NCI-H146 treated with DMSO at 0.1 percent for 48 hours (cell line): ENCODE measurements at regions not wholly inside any gene's neighbourhood (a gene's known extent, or its start where the extent isn't known, plus 50 kb on each side); places are given as distances from the start of the nearest gene placed in this dataset.

Experiments used
- DNase-seq: peaks from one replicate; lab custom pipeline; 2025; ENCODE audit not compliant: unreplicated experiment; lab: John Stamatoyannopoulos, UW

DNA sequence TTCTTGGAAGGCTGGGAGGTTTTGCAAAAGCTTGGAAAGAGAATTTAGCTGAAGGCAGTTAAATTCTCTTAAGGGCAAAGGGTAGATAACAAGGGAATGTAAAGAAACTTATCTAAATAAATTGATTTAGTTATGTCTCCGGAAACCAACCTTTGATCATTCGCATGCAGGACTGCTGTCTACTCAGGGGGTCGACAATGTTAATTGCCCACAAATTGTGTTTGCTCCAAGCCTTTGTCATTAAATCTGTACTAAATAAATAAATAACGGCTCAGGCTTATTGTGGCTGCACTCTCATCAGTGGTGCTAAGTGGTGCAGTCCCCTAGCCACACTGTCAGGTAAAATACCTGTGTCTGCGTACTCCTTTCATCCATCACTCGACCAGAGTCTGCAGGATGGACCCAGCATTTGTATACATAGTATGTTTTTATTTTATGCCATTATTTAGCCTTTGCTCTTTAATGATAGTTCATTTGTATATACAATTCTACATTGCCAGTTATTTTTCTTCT lies 497.4 kb upstream of the RASGRP1 start:
- DNase-seq: no peak

DNA sequence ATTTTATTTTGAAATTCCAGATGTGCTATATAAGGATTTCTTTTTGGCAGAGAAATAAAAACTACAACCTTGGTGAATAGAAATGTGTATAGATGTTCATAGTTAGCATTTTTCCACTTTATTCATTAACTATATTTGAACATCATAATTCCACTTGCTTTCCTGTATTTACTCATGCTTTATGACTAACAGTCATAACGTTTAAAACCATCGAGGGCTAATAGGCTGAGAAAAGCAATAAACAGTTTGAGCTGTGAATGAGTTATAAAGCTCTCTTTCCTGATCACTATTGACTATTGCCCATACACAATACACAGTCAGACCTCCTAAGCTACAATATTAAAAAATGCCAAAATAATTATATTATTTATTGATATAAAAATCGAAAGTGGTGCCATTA lies 502.1 kb upstream of the RASGRP1 start:
- no peak for DNase-seq

DNA sequence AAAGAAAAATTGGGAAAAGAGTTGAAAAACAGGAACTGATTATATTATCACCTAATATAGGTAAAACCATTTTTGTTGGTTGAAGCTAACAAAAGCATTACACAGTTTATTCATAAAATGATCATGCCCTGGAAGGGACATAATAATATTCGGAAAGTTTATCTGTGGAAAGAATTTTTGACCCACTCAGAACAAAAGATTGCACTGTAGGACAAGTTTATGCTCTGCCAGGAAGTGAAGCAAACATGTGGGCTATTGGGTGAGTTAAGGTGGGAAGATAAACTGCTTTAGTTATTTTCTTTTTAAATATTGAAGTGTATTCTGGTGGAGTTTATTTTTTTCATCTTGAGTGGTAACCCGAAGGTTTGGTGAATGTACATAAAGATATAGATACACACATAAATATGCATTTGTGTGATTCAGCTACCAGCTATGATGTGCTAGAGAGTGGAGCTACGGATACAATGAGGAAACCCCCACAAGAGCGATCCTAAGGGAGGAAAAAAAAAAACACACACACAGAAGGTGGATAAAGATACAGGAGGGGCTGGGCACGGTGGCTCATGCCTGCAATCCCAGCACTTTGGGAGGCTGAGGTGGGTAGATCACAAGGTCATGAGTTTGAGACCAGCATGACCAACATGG lies 506.4 kb upstream of the THBS1 start:
- no peak for DNase-seq

GRCh38 chr15:39075311-39075710 lies 505.6 kb upstream of the THBS1 start:
- DNase-seq: no peak

DNA sequence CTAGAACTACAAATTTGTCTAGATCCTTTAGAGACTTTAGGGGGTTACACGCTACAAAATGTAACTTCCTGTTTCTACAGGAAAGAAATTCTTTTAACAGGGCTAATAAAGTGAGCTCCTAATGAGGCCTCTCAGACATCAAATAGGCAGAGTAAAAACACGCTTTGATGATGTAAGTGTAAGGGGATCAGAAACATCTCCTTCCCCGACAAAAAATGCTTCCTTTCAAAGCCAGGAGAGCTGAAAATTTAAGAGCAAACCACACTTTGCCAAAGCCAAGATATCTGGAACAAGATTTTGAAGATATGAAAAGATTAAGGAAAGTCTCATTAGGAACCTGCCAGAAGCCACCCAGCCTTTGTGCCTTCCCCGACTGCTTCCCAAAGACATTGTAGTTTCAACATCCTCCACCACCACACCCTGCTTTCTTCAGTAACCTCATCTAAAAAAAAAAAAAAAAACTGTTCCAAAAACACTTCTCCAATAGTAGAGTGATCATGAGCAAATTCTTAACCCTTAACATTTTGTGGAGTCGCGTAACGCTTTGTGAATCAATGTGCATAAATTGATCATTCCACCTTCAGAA lies 505.0 kb upstream of the THBS1 start:
- DNase-seq: no peak

GRCh38 chr15:39078026-39078425 lies 502.9 kb upstream of the THBS1 start:
- DNase-seq: no peak

DNA sequence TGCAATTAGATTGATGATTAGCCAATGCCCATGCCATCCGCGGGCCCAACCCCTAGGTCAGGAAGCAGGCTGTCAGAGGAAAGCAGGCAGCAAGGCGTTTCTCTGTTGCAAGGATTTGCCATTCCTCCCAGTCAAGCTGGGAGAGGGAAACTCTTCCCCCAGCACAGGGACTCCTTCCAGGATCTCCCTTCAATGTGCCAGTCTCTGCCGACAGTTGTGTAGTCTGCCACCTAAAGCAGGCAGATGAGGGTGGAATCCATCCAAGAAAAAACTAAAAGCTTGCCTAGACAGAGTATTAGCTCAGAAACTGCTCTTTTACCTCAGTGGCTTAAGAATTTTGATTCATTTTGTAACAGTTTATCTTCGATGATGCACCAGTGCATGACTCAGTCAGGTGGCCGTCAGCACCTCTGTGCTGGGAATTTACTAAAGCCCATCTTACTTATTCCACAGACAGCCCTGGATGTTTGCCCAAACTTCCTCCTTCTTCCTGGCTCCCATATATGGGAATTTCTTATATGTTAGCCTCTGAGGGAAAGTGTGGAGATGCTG lies 501.5 kb upstream of the THBS1 start:
- DNase-seq: no peak

GRCh38 chr15:39083213-39083612 lies 497.7 kb upstream of the THBS1 start:
- no peak for DNase-seq

DNA sequence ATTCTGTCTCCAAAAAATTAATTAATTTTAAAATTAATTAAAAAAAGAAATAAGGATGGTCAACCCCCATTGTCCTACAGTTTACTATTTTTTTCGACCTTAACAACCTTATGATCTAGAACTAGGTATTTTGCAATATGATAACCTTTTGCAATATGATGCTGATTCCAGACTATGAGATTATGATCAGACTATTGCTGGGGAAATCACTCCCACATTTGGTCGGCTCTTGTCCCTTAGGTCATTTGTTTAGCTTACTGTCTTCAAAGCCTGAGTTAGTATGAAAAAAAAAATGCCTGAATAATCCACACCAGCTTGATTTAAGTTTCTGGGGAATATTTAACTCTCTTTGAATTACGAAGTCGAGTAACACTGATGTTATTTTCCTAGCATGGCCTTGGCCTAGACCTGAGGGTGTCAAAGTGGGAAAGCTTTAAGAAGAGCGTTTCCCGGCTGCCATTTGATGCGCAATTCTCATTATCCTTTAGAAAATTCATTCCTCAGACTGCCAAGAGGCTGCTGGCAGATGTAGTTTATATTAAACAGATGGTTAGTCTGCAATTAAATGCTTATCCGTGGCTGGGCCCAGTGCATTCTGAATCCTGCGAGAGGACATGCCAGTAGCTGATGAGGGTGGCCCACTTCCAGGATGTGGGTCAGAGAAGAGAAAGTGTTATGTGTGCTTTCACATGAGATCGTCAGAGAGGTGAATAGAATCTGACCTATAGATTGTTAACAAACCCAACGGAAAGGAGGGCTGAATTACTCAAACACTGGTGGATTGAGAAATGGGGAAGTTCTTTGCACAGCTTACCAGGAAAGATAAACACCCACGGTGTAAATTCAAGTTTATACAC lies 496.0 kb upstream of the THBS1 start:
- DNase-seq: no peak

DNA sequence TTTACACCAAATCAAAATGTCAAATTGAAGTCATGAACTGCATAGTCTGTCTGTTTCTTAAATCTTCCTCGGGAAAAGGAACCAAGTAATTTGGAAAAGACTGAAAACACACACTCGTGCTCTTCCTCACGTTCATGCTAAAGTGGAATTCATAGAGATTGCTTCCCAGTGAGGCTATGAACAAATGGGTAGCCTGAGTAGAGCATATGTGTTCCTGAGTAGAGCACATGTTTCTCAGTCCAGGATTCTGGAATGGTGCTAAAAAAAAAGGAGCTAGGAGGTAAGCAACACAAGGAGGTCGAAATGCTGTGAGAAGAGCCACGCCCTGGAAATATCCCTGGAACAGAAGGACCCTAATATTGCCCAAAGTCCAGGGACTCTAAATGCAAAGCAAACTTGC lies 494.2 kb upstream of the THBS1 start:
- DNase-seq: no peak

GRCh38 chr15:39088156-39088555 lies 492.7 kb upstream of the THBS1 start:
- no peak for DNase-seq

DNA sequence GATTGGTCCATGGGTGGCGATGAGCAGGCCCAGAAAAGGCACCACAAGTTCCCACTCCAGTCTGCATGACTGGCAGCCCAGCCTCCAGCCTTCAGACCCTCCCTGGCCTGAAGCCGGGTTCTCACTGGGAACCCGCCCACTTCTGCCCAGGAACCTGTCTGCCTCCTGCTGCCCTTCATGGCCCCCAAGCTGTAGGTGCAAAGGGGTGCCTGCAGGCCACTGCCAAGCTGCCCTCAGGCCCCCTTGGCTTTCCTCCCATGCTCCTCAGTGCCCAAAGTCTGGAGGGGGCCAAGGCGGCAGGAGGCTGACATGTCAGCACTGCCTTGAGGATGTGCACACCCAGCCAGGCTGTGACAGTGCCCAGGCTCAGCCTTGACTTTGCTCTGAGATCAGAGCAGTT lies 488.5 kb upstream of the THBS1 start:
- no peak for DNase-seq

GRCh38 chr15:39092761-39093160 lies 488.1 kb upstream of the THBS1 start:
- no peak for DNase-seq

GRCh38 chr15:39094116-39094515 lies 486.8 kb upstream of the THBS1 start:
- no peak for DNase-seq

GRCh38 chr15:39095218-39095879 lies 485.5 kb upstream of the THBS1 start:
- DNase-seq: no peak

GRCh38 chr15:39096608-39097205 lies 484.2 kb upstream of the THBS1 start:
- no peak for DNase-seq

GRCh38 chr15:39099524-39099923 lies 481.4 kb upstream of the THBS1 start:
- no peak for DNase-seq

DNA sequence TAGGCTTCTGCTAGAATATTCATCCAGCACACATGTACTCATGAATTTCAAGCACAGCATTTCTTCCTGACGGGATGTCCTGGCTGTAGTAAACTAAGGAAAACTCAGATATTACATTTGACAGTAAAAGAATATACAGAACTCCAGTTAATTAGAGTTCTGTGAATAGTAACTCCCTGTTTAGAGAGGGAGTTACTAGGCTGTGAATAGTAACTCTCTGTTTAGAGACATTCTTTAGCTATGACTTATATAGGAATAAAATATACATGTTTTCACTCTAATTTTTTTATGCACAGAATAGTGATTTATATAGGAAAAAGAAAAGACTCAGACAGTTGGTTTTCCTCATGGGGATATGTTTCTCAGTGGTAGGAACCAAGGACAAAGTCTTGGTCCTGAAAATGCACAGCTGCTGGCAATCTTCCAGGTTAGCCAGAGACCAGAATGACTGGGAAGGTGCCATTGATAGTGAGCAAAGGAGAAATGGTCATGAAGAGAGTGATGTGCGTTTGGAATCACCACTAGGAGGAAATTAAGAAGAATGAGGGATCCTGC lies 480.7 kb upstream of the THBS1 start:
- no peak for DNase-seq

DNA sequence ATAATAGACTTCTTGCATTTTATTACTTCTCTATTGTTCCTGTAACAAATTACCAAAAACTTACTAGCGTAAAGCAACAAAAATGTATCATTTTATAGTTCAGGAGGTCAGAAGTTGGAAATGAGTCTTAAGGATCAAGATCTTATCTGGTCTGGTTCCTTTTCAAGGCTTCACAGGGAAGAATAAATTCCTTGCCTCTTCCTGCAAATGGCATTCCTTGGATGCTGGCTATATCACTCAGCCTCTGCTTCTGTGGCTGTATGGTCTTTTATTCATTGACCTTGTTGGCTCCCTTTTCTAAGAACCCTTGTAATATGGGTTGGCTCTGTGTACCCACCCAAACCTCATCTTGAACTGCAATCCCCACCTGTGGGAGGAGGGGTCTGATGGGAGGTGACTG lies 478.4 kb upstream of the THBS1 start:
- no peak for DNase-seq

DNA sequence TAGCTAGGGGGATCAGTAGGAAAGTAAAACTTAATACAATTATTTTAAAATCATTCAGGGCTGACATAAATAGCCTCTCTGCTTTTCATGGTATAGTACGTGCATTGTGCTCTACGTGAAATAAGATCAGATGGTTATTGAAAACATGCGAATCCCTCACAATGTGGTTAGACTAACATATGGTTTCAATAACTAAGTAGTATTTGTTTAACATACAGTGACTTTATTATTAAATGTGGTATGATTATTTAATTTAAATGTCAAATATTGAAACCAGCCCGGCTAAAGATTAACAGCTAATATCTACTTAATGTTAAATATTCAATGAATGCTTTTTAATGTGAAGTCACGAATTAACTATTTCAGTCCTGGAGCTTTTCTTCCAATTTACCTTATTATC lies 473.9 kb upstream of the THBS1 start:
- no peak for DNase-seq

- DNase-seq: no peak
These were observed 472.9 kb upstream of the THBS1 start for GRCh38 chr15:39108021-39108420.
